ENCODE measurements at regions not wholly inside any gene's neighbourhood (a gene's known extent, or its start where the extent isn't known, plus 50 kb on each side); places are given as distances from the start of the nearest gene placed in this dataset.

DNA sequence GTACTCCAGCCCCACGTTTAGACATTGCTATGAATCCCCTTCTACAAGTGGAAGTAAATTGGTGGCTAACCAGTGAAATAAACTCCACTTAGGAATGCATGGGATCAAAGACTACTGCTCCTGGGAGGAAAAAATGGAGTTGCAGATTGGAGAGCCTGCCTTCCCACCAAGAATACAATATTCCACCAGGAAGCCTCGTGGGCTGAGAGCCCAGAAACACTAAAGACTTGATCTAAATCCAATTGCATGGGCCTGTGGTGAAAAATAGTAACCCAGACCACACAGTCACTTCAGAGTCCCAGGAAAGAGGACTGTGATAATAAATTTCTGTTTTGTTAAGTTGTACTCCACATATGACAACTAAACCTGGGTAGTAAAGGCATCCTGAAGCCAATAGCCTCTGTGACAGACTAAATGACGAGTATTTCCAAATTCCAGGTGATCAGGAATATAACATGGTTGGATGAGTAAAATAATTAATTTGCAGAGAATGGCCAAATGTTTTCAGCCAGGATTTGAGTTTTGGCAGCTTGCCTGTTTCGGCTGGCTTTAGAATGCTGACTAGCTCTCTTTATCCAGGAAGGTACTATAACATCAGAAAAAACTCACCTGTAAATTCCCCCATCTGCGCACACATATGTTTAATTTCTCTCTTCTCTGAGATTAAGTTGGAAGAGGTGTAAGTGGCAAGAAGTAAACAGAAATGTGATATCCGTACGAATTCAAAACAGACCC, 480.3 kb downstream of the LIG4 start:
- H2AFZ ChIP-seq (ENCODE audit: low read depth, low read length): no peak overlapping the region
- intact Hi-C loops (cut with micrococcal nuclease): no loop called here
- H3K27me3 ChIP-seq (ENCODE audit: control insufficient read depth in 2 of 2, insufficient read depth in 2 of 2, low read length in 2 of 2): no peaks in the 10 kb centered on the region
- H3K9me1 ChIP-seq (replicated peaks; ENCODE audit: control insufficient read depth, extremely low read depth, insufficient read depth, low read length): no peaks in the 10 kb centered on the region
- ChIA-PET CTCF (no interaction called here), POLR2A (no interaction called here)
- no peaks in the 10 kb centered on the region for H3K4me1 ChIP-seq (ENCODE audit: control insufficient read depth, extremely low read depth, insufficient read depth, low read length)
- no peaks in the 10 kb centered on the region for H3K9me3 ChIP-seq (replicated peaks; ENCODE audit: control insufficient read depth, insufficient read depth, low read length)
- no peak overlapping the region for H3K4me2 ChIP-seq (ENCODE audit: insufficient read depth, low read length)
- no peak overlapping the region for H3K27ac ChIP-seq (ENCODE audit: insufficient read depth, low read depth, low read length)
- H4K20me1 ChIP-seq (replicated peaks; ENCODE audit: control insufficient read depth, extremely low read depth, insufficient read depth, low read length): no peaks in the 10 kb centered on the region
- no TSS peak for BruUV-seq (replicated peaks)
- no peaks in the 10 kb centered on the region for H3K79me2 ChIP-seq (ENCODE audit: control insufficient read depth, insufficient read depth, low read length)
- no peak overlapping the region for H3K9ac ChIP-seq (replicated peaks; ENCODE audit: extremely low read depth, insufficient read depth, low read length)
- dilution Hi-C loops (cut with MboI; ENCODE audit: extremely low pct_ligation_motif_present, low sequenced_read_pairs): no loop called here
- FAIRE-seq (no peak), DNase-seq (ENCODE audit: low read depth, low spot score) (no peak)
- H3K4me3 ChIP-seq (replicated peaks in 1 of 3; ENCODE audit: insufficient read depth in 1 of 3, low read depth in 1 of 3, low read length in 3 of 3): no peak overlapping the region
- H3K36me3 ChIP-seq (ENCODE audit: control insufficient read depth in 2 of 2, extremely low read depth in 1 of 2, insufficient read depth in 2 of 2, low read length in 2 of 2): no peaks in the 10 kb centered on the region
- TF ChIP-seq FOS (IDR thresholded peaks at IDR 0.05; ENCODE audit: borderline replicate concordance, insufficient read depth, low read length) (no peak), EZH2 (IDR thresholded peaks at IDR 0.05; ENCODE audit: borderline replicate concordance, low read depth, low read length, severe bottlenecking) (no peak), POLR2A (IDR thresholded peaks at IDR 0.05; ENCODE audit: low read depth, low read length) (no peak), MYC (IDR thresholded peaks at IDR 0.05; ENCODE audit: low read depth, low read length) (no peak), GATA2 (IDR thresholded peaks at IDR 0.05; ENCODE audit: insufficient read depth, insufficient read length, low read depth, low read length) (no peak), POLR2AphosphoS5 (IDR thresholded peaks at IDR 0.05; ENCODE audit: insufficient read depth, low read depth, low read length) (no peak), JUN (IDR thresholded peaks at IDR 0.05; ENCODE audit: borderline replicate concordance, insufficient read depth, insufficient read length, low read depth) (no peak)
- TF ChIP-seq, protein P1, sequence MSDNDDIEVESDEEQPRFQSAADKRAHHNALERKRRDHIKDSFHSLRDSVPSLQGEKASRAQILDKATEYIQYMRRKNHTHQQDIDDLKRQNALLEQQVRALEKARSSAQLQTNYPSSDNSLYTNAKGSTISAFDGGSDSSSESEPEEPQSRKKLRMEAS (IDR thresholded peaks at IDR 0.05; ENCODE audit: insufficient read depth, insufficient read length): no peak
- TF ChIP-seq, protein P2, sequence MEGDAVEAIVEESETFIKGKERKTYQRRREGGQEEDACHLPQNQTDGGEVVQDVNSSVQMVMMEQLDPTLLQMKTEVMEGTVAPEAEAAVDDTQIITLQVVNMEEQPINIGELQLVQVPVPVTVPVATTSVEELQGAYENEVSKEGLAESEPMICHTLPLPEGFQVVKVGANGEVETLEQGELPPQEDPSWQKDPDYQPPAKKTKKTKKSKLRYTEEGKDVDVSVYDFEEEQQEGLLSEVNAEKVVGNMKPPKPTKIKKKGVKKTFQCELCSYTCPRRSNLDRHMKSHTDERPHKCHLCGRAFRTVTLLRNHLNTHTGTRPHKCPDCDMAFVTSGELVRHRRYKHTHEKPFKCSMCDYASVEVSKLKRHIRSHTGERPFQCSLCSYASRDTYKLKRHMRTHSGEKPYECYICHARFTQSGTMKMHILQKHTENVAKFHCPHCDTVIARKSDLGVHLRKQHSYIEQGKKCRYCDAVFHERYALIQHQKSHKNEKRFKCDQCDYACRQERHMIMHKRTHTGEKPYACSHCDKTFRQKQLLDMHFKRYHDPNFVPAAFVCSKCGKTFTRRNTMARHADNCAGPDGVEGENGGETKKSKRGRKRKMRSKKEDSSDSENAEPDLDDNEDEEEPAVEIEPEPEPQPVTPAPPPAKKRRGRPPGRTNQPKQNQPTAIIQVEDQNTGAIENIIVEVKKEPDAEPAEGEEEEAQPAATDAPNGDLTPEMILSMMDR (IDR thresholded peaks at IDR 0.05; ENCODE audit: extremely low read depth in 1 of 2, insufficient read depth in 1 of 2, low read depth in 1 of 2, low read length in 2 of 2): no peak
